ENCODE measurements at regions not wholly inside any gene's neighbourhood (a gene's known extent, or its start where the extent isn't known, plus 50 kb on each side); places are given as distances from the start of the nearest gene placed in this dataset.

DNA sequence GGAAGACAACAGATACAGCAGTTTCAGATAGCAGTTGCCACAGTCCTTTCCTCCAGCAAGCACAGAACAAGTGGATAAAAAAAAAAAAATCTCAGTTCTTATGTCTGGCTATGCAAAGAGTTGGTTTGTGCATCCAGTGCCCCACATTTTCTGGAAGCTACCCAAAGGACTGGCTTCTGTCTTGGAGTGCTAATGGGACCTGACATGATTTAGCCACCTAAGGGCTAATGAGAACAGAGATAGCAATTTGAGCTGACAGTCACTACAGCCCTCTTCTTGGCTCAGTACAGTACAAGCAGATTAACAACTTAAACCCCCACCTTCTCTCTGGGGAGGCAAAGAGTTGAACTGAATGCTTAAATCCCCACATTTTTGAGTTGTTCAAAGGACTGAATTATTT lies 976.8 kb downstream of the TBC1D32 start:
- no peaks in the 10 kb centered on the region for H4K20me1 ChIP-seq (ENCODE audit: insufficient read depth)
- H3K27ac ChIP-seq (ENCODE audit: low read length): no peak overlapping the region
- H3K9me2 ChIP-seq (ENCODE audit: insufficient read depth, low read length): no peaks in the 10 kb centered on the region
- H3K4me3 ChIP-seq (ENCODE audit: low read length): no peak overlapping the region
- H3K4me2 ChIP-seq (ENCODE audit: low read length): no peak overlapping the region
- TF ChIP-seq EZH2 (IDR thresholded peaks at IDR 0.05; ENCODE audit: borderline replicate concordance, insufficient read depth, low read length, poor library complexity, severe bottlenecking) (no peak), RAD21 (conservative IDR thresholded peaks at IDR 0.05) (no peak), EP300 (conservative IDR thresholded peaks at IDR 0.05; ENCODE audit: poor library complexity, severe bottlenecking) (no peak), SMC3 (conservative IDR thresholded peaks at IDR 0.05; ENCODE audit: poor library complexity) (no peak), TAF1 (IDR thresholded peaks at IDR 0.05; ENCODE audit: low read depth) (no peak), POLR2AphosphoS5 (IDR thresholded peaks at IDR 0.05) (no peak), MXI1 (conservative IDR thresholded peaks at IDR 0.05; ENCODE audit: poor library complexity, severe bottlenecking) (no peak)
- TF ChIP-seq, protein P1, sequence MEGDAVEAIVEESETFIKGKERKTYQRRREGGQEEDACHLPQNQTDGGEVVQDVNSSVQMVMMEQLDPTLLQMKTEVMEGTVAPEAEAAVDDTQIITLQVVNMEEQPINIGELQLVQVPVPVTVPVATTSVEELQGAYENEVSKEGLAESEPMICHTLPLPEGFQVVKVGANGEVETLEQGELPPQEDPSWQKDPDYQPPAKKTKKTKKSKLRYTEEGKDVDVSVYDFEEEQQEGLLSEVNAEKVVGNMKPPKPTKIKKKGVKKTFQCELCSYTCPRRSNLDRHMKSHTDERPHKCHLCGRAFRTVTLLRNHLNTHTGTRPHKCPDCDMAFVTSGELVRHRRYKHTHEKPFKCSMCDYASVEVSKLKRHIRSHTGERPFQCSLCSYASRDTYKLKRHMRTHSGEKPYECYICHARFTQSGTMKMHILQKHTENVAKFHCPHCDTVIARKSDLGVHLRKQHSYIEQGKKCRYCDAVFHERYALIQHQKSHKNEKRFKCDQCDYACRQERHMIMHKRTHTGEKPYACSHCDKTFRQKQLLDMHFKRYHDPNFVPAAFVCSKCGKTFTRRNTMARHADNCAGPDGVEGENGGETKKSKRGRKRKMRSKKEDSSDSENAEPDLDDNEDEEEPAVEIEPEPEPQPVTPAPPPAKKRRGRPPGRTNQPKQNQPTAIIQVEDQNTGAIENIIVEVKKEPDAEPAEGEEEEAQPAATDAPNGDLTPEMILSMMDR (IDR thresholded peaks at IDR 0.05; ENCODE audit: poor library complexity, severe bottlenecking): no peak
- TF ChIP-seq, protein P2, sequence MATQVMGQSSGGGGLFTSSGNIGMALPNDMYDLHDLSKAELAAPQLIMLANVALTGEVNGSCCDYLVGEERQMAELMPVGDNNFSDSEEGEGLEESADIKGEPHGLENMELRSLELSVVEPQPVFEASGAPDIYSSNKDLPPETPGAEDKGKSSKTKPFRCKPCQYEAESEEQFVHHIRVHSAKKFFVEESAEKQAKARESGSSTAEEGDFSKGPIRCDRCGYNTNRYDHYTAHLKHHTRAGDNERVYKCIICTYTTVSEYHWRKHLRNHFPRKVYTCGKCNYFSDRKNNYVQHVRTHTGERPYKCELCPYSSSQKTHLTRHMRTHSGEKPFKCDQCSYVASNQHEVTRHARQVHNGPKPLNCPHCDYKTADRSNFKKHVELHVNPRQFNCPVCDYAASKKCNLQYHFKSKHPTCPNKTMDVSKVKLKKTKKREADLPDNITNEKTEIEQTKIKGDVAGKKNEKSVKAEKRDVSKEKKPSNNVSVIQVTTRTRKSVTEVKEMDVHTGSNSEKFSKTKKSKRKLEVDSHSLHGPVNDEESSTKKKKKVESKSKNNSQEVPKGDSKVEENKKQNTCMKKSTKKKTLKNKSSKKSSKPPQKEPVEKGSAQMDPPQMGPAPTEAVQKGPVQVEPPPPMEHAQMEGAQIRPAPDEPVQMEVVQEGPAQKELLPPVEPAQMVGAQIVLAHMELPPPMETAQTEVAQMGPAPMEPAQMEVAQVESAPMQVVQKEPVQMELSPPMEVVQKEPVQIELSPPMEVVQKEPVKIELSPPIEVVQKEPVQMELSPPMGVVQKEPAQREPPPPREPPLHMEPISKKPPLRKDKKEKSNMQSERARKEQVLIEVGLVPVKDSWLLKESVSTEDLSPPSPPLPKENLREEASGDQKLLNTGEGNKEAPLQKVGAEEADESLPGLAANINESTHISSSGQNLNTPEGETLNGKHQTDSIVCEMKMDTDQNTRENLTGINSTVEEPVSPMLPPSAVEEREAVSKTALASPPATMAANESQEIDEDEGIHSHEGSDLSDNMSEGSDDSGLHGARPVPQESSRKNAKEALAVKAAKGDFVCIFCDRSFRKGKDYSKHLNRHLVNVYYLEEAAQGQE (IDR thresholded peaks at IDR 0.05; ENCODE audit: borderline replicate concordance): no peak
- no peaks in the 10 kb centered on the region for H3K9me3 ChIP-seq (ENCODE audit: low read length)
- H2AFZ ChIP-seq (ENCODE audit: low read depth, low read length): no peak overlapping the region
- no peaks in the 10 kb centered on the region for H3F3A ChIP-seq (ENCODE audit: insufficient read depth, low read length, poor library complexity, severe bottlenecking)
- no peak overlapping the region for H3K9ac ChIP-seq (ENCODE audit: low read length)
- H3K27me3 ChIP-seq (ENCODE audit: insufficient read depth, low read depth, low read length): no peaks in the 10 kb centered on the region
- no peaks in the 10 kb centered on the region for H3K36me3 ChIP-seq (ENCODE audit: insufficient read depth, low read length)
- no peaks in the 10 kb centered on the region for H3K79me2 ChIP-seq (replicated peaks; ENCODE audit: insufficient read depth, low read length)

DNA sequence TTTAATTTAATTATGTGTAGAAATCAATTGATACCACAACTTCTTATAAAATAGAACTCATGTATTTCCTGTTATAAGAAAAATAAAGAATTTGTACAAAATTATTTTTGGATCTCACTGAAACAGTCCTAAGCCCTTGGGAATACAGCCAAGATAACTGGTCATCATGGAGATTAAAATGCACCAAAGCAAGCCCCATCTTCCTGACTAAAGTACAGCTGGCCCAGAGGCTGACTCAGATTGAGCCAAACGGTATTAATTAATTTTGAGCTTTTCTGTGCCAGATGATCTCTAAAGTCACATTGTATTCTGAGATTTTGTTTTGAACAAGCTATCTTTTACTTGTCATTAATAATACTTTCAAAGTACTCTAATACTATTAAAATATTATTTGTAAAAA lies 978.5 kb downstream of the TBC1D32 start:
- Histone ChIP-seq H2AFZ (ENCODE audit: low read depth, low read length) (no peak overlapping the region), H3K79me2 (replicated peaks; ENCODE audit: insufficient read depth, low read length) (no peaks in the 10 kb centered on the region), H3K4me2 (ENCODE audit: low read length) (no peak overlapping the region), H3K27me3 (ENCODE audit: insufficient read depth, low read depth, low read length) (no peaks in the 10 kb centered on the region), H3K9ac (ENCODE audit: low read length) (no peak overlapping the region), H4K20me1 (ENCODE audit: insufficient read depth) (no peaks in the 10 kb centered on the region), H3K9me3 (ENCODE audit: low read length) (no peaks in the 10 kb centered on the region), H3K9me2 (ENCODE audit: insufficient read depth, low read length) (no peaks in the 10 kb centered on the region), H3K4me3 (ENCODE audit: low read length) (no peak overlapping the region), H3F3A (ENCODE audit: insufficient read depth, low read length, poor library complexity, severe bottlenecking) (no peaks in the 10 kb centered on the region), H3K27ac (ENCODE audit: low read length) (no peak overlapping the region), H3K36me3 (ENCODE audit: insufficient read depth, low read length) (no peaks in the 10 kb centered on the region)
- no peak for TF ChIP-seq POLR2AphosphoS5 (IDR thresholded peaks at IDR 0.05)
- TF ChIP-seq, protein P1 (IDR thresholded peaks at IDR 0.05; ENCODE audit: poor library complexity, severe bottlenecking): no peak
- no peak for TF ChIP-seq TAF1 (IDR thresholded peaks at IDR 0.05; ENCODE audit: low read depth)
- no peak for TF ChIP-seq RAD21 (conservative IDR thresholded peaks at IDR 0.05)
- TF ChIP-seq SMC3 (conservative IDR thresholded peaks at IDR 0.05; ENCODE audit: poor library complexity): no peak
- no peak for TF ChIP-seq EP300 (conservative IDR thresholded peaks at IDR 0.05; ENCODE audit: poor library complexity, severe bottlenecking)
- TF ChIP-seq MXI1 (conservative IDR thresholded peaks at IDR 0.05; ENCODE audit: poor library complexity, severe bottlenecking): no peak
- TF ChIP-seq EZH2 (IDR thresholded peaks at IDR 0.05; ENCODE audit: borderline replicate concordance, insufficient read depth, low read length, poor library complexity, severe bottlenecking): no peak
- TF ChIP-seq, protein P2 (IDR thresholded peaks at IDR 0.05; ENCODE audit: borderline replicate concordance): no peak

Data from neural cell (in vitro differentiated cells).